ACHN (cell line): ENCODE measurements at regions not wholly inside any gene's neighbourhood (a gene's known extent, or its start where the extent isn't known, plus 50 kb on each side); places are given as distances from the start of the nearest gene placed in this dataset.
A peak's percentile ranks its signal among the peaks of the same experiment; 100 is the strongest.

ENCODE experiments used
- DNase-seq: peaks from one replicate; pipeline ENCODE4 v3.0.0-alpha.2; 2015
- in situ Hi-C: cut with HindIII; loops from 2 replicates; pipeline ENCODE4 v1.10.0; 2017; ENCODE audit warnings: low sequenced_read_pairs, low pct_ligation_motif_present, low pct_unique_long_range_greater_than_20kb

- no peak for DNase-seq
- in situ Hi-C loops, result no loop called here
Measured at GRCh38 chr12:77308056-77308455, 242.7 kb upstream of the E2F7 start.

GRCh38 chr12:77300811-77301210 is 235.4 kb upstream of the E2F7 start:
- no peak for DNase-seq
- in situ Hi-C loops, result no loop called here

GRCh38 chr12:77299910-77300669 is 234.7 kb upstream of the E2F7 start:
- in situ Hi-C loops, result no loop called here
- peak; percentile 42 for DNase-seq

- DNase-seq, result no peak
- in situ Hi-C loops, result no loop called here
Measured at GRCh38 chr12:77299001-77299400, 233.6 kb upstream of the E2F7 start.

GRCh38 chr12:77294016-77294415 is 228.6 kb upstream of the E2F7 start:
- DNase-seq, result no peak
- in situ Hi-C loops, result no loop called here

GRCh38 chr12:77274926-77275325 is 209.6 kb upstream of the E2F7 start:
- no peak for DNase-seq
- in situ Hi-C loops, result no loop called here

- no peak for DNase-seq
Measured at GRCh38 chr12:77273898-77274297, 208.5 kb upstream of the E2F7 start.

GRCh38 chr12:77256956-77257355 is 191.6 kb upstream of the E2F7 start:
- in situ Hi-C loops, result no loop called here
- no peak for DNase-seq

More at GRCh38 chr12:77273898-77274297, 208.5 kb upstream of the E2F7 start:
- in situ Hi-C loops, result no loop called here

GRCh38 chr12:77253321-77253720 is 188.0 kb upstream of the E2F7 start:
- DNase-seq, result no peak
- in situ Hi-C loops, result no loop called here

GRCh38 chr12:77251799-77252198 is 186.4 kb upstream of the E2F7 start:
- DNase-seq, result no peak
- in situ Hi-C loops, result no loop called here

GRCh38 chr12:77249892-77250291 is 184.5 kb upstream of the E2F7 start:
- in situ Hi-C loops, result no loop called here
- DNase-seq, result no peak

GRCh38 chr12:77248036-77248435 is 182.7 kb upstream of the E2F7 start:
- DNase-seq, result no peak
- in situ Hi-C loops, result no loop called here

GRCh38 chr12:77247542-77247941 is 182.2 kb upstream of the E2F7 start:
- in situ Hi-C loops, result no loop called here
- no peak for DNase-seq

- in situ Hi-C loops, result no loop called here
- DNase-seq, result no peak
Measured at GRCh38 chr12:77243345-77243744, 178.0 kb upstream of the E2F7 start.

- no peak for DNase-seq
- in situ Hi-C loops, result no loop called here
Measured at GRCh38 chr12:77239617-77240016, 174.2 kb upstream of the E2F7 start.

- DNase-seq, result no peak
- in situ Hi-C loops, result no loop called here
Measured at GRCh38 chr12:77238335-77238734, 173.0 kb upstream of the E2F7 start.

GRCh38 chr12:77237896-77238295 is 172.5 kb upstream of the E2F7 start:
- no peak for DNase-seq
- in situ Hi-C loops, result no loop called here

- in situ Hi-C loops, result no loop called here
- no peak for DNase-seq
Measured at GRCh38 chr12:77236066-77236465, 170.7 kb upstream of the E2F7 start.

- DNase-seq, result no peak
- in situ Hi-C loops, result no loop called here
Measured at GRCh38 chr12:77232045-77232444, 166.7 kb upstream of the E2F7 start.

GRCh38 chr12:77231501-77231918 is 166.1 kb upstream of the E2F7 start:
- in situ Hi-C loops, result no loop called here
- no peak for DNase-seq
